ENCODE measurements at regions not wholly inside any gene's neighbourhood (a gene's known extent, or its start where the extent isn't known, plus 50 kb on each side); places are given as distances from the start of the nearest gene placed in this dataset.
"Not testable (repeated sequence)": the region's sequence is repeated elsewhere in the genome, so short reads cannot be mapped to it uniquely, and the experiment has no call there.

GRCh38 chr20:30594112-30594511 is 663.4 kb upstream of the DEFB115 start:
- no peak overlapping the region for H3K4me3 ChIP-seq
- WGBS = 88% methylated on average over 18 of the region's 18 CpGs
- no peaks in the 10 kb centered on the region for H3K36me3 ChIP-seq
- no peaks in the 10 kb centered on the region for H3K9me3 ChIP-seq
- no peak for DNase-seq (ENCODE audit: low spot score in 2 of 2)
- TF ChIP-seq, protein P1, sequence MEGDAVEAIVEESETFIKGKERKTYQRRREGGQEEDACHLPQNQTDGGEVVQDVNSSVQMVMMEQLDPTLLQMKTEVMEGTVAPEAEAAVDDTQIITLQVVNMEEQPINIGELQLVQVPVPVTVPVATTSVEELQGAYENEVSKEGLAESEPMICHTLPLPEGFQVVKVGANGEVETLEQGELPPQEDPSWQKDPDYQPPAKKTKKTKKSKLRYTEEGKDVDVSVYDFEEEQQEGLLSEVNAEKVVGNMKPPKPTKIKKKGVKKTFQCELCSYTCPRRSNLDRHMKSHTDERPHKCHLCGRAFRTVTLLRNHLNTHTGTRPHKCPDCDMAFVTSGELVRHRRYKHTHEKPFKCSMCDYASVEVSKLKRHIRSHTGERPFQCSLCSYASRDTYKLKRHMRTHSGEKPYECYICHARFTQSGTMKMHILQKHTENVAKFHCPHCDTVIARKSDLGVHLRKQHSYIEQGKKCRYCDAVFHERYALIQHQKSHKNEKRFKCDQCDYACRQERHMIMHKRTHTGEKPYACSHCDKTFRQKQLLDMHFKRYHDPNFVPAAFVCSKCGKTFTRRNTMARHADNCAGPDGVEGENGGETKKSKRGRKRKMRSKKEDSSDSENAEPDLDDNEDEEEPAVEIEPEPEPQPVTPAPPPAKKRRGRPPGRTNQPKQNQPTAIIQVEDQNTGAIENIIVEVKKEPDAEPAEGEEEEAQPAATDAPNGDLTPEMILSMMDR (IDR thresholded peaks at IDR 0.05) = no peak
- TF ChIP-seq EP300 (IDR thresholded peaks at IDR 0.05) (no peak), POLR2A (IDR thresholded peaks at IDR 0.05) (no peak), POLR2AphosphoS5 (IDR thresholded peaks at IDR 0.05) (no peak)
- H3K4me1 ChIP-seq = no peaks in the 10 kb centered on the region
- H3K27me3 ChIP-seq = no peaks in the 10 kb centered on the region
- no peak overlapping the region for H3K27ac ChIP-seq

- DNase-seq (ENCODE audit: low spot score in 2 of 2) = no peak
- WGBS = 93% methylated on average over 3 of the region's 3 CpGs
- H3K27ac ChIP-seq = no peak overlapping the region
- no peak overlapping the region for H3K4me3 ChIP-seq
- H3K9me3 ChIP-seq = no peaks in the 10 kb centered on the region
- TF ChIP-seq POLR2AphosphoS5 (IDR thresholded peaks at IDR 0.05) (no peak), EP300 (IDR thresholded peaks at IDR 0.05) (no peak), POLR2A (IDR thresholded peaks at IDR 0.05) (no peak)
- TF ChIP-seq, protein P1 (IDR thresholded peaks at IDR 0.05) = no peak
- no peaks in the 10 kb centered on the region for H3K4me1 ChIP-seq
- H3K36me3 ChIP-seq = no peaks in the 10 kb centered on the region
- H3K27me3 ChIP-seq = no peaks in the 10 kb centered on the region
Measured at GRCh38 chr20:30595698-30596097, 661.8 kb upstream of the DEFB115 start.

GRCh38 chr20:30597429-30597828 is 660.0 kb upstream of the DEFB115 start:
- not testable (repeated sequence) for DNase-seq (ENCODE audit: low spot score in 2 of 2); H3K4me1 ChIP-seq; H3K4me3 ChIP-seq; H3K27me3 ChIP-seq; H3K36me3 ChIP-seq; H3K27ac ChIP-seq; H3K9me3 ChIP-seq
- 57% methylated on average over 1 of the region's 2 CpGs for WGBS

- no peaks in the 10 kb centered on the region for H3K9me3 ChIP-seq
- DNase-seq (ENCODE audit: low spot score in 2 of 2) = no peak
- no peak overlapping the region for H3K4me3 ChIP-seq
- WGBS = 92% methylated on average over 3 of the region's 5 CpGs
- TF ChIP-seq POLR2A (IDR thresholded peaks at IDR 0.05) (no peak), POLR2AphosphoS5 (IDR thresholded peaks at IDR 0.05) (no peak), EP300 (IDR thresholded peaks at IDR 0.05) (no peak)
- TF ChIP-seq, protein P1 (IDR thresholded peaks at IDR 0.05) = no peak
- H3K27ac ChIP-seq = no peak overlapping the region
- H3K36me3 ChIP-seq = no peaks in the 10 kb centered on the region
- no peaks in the 10 kb centered on the region for H3K4me1 ChIP-seq
- H3K27me3 ChIP-seq = no peaks in the 10 kb centered on the region
Measured at GRCh38 chr20:30598460-30599230, 658.8 kb upstream of the DEFB115 start.

DNA sequence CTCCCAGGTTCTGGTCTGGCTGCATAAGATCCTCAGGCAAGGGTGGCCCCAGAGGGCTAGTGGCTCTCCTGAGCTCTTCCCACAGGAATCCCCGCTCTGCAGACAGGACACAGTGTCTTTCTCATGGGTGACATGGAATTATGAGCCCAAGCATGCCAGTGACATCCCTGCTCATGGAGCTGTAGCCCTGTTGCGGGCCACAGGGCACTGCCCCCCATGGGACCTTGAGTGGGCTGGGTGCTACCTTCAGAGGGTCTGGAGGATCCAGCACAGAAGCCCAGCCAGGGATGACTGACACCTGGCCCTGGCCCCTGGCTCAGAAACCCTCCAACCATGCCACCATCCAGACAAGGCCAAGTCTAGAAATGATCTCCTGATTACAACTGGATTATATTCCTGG is 657.5 kb upstream of the DEFB115 start:
- no peaks in the 10 kb centered on the region for H3K36me3 ChIP-seq
- H3K4me1 ChIP-seq = no peaks in the 10 kb centered on the region
- H3K9me3 ChIP-seq = no peaks in the 10 kb centered on the region
- H3K4me3 ChIP-seq = no peak overlapping the region
- H3K27me3 ChIP-seq = no peaks in the 10 kb centered on the region
- no peak for DNase-seq (ENCODE audit: low spot score in 2 of 2)
- 85% methylated on average over 2 of the region's 2 CpGs for WGBS
- no peak for TF ChIP-seq POLR2A (IDR thresholded peaks at IDR 0.05)
- no peak for TF ChIP-seq POLR2AphosphoS5 (IDR thresholded peaks at IDR 0.05)
- TF ChIP-seq EP300 (IDR thresholded peaks at IDR 0.05) = no peak
- TF ChIP-seq, protein P1 (IDR thresholded peaks at IDR 0.05) = no peak
- H3K27ac ChIP-seq = no peak overlapping the region

GRCh38 chr20:30601974-30602373 is 655.5 kb upstream of the DEFB115 start:
- 59% methylated on average over 2 of the region's 2 CpGs for WGBS
- H3K27ac ChIP-seq = no peak overlapping the region
- no peaks in the 10 kb centered on the region for H3K27me3 ChIP-seq
- H3K36me3 ChIP-seq = no peaks in the 10 kb centered on the region
- no peaks in the 10 kb centered on the region for H3K4me1 ChIP-seq
- no peaks in the 10 kb centered on the region for H3K9me3 ChIP-seq
- DNase-seq (ENCODE audit: low spot score in 2 of 2) = no peak
- TF ChIP-seq, protein P1 (IDR thresholded peaks at IDR 0.05) = no peak
- no peak overlapping the region for H3K4me3 ChIP-seq
